Endothelial cell of umbilical vein (primary cell): ENCODE measurements at regions not wholly inside any gene's neighbourhood (a gene's known extent, or its start where the extent isn't known, plus 50 kb on each side); places are given as distances from the start of the nearest gene placed in this dataset.

Experiments
- BruUV-seq: library from RNA; stranded (reverse); fragments of 400-500 nt; replicated peaks from 2 replicates; lab custom pipeline; 2021; lab: Mats Ljungman, UMichigan
- CTCF ChIA-PET: fragments of 300-600, 350-600 bp; sonication (Branson Sonifier 250); formaldehyde crosslinking; loops from one replicate; lab custom pipeline; 2021; ENCODE audit warnings: antibody characterized with exemption, inconsistent platforms; lab: Charles Lee
- POLR2A ChIA-PET: fragments of 300-600, 350-600 bp; sonication (Branson Sonifier 250); formaldehyde crosslinking; loops from one replicate; lab custom pipeline; 2021; ENCODE audit warnings: antibody characterized with exemption, inconsistent platforms; lab: Charles Lee
- DNase-seq: peaks from one replicate; pipeline ENCODE4 v3.0.0-alpha.2; 2011; ENCODE audit warnings: low read depth, low spot score
- FAIRE-seq: peaks from 2 replicates; lab custom pipeline; 2011; peaks lifted over from hg19 to GRCh38; lab: Jason Lieb, UNC
- H2AFZ ChIP-seq: 2 replicates; pipeline ENCODE4 v1.6.0; 2012; ENCODE audit warnings: low read depth, low read length, control low read depth, inconsistent platforms
- H3K27ac ChIP-seq: 2 replicates; pipeline ENCODE4 v1.5.1; 2011; ENCODE audit warnings: low read depth, mild to moderate bottlenecking, control low read depth, low read length, moderate library complexity; ENCODE audit not compliant: insufficient read depth
- H3K27me3 ChIP-seq, 2 experiments: 2 replicates each; pipeline versions ENCODE4 v1.6.0 to v1.6.1; 2011; ENCODE audit warnings: low read length in 2 of 2, mixed read lengths in 1 of 2; ENCODE audit not compliant: control insufficient read depth in 2 of 2, insufficient read depth in 2 of 2
- H3K36me3 ChIP-seq, 2 experiments: 2 replicates in 1 of 2; 3 replicates in 1 of 2; pipeline ENCODE4 v1.5.1; 2011; ENCODE audit warnings: low read length in 2 of 2, mild to moderate bottlenecking in 1 of 2, moderate library complexity in 1 of 2; ENCODE audit not compliant: control insufficient read depth in 2 of 2, insufficient read depth in 2 of 2; ENCODE audit errors: extremely low read depth in 1 of 2
- H3K4me1 ChIP-seq: 3 replicates; pipeline ENCODE4 v1.5.1; 2011; ENCODE audit warnings: mild to moderate bottlenecking, low read length; ENCODE audit not compliant: control insufficient read depth, insufficient read depth; ENCODE audit errors: extremely low read depth
- H3K4me2 ChIP-seq: 2 replicates; pipeline ENCODE4 v1.6.1; 2011; ENCODE audit warnings: low read length, control low read depth, mixed read lengths; ENCODE audit not compliant: insufficient read depth
- H3K4me3 ChIP-seq, 3 experiments: fragments of 200-600 bp in 1 of 3; sonication (generic), shearing (Covaris generic) in 1 of 3; replicated peaks in 1 of 3; 2 replicates each; pipeline ENCODE4 v1.5.1; 2011 to 2016; ENCODE audit warnings: control low read depth in 3 of 3, low read length in 3 of 3, mild to moderate bottlenecking in 2 of 3, inconsistent platforms in 1 of 3, low read depth in 1 of 3, moderate library complexity in 1 of 3; ENCODE audit not compliant: insufficient read depth in 1 of 3
- H3K79me2 ChIP-seq: 2 replicates; pipeline ENCODE4 v1.6.0; 2012; ENCODE audit warnings: low read length, inconsistent platforms; ENCODE audit not compliant: control insufficient read depth, insufficient read depth
- H3K9ac ChIP-seq: replicated peaks from 2 replicates; pipeline ENCODE3; 2011; ENCODE audit warnings: low read length, control low read depth; ENCODE audit not compliant: insufficient read depth; ENCODE audit errors: extremely low read depth
- H3K9me1 ChIP-seq: replicated peaks from 3 replicates; pipeline ENCODE4 v1.6.0; 2011; ENCODE audit warnings: mild to moderate bottlenecking, low read length; ENCODE audit not compliant: control insufficient read depth, insufficient read depth; ENCODE audit errors: extremely low read depth
- H3K9me3 ChIP-seq: replicated peaks from 2 replicates; pipeline ENCODE4 v1.5.1; 2012; ENCODE audit warnings: low read length, inconsistent platforms; ENCODE audit not compliant: control insufficient read depth, insufficient read depth
- H4K20me1 ChIP-seq: replicated peaks from 2 replicates; pipeline ENCODE3; 2011; ENCODE audit warnings: mild to moderate bottlenecking, low read length; ENCODE audit not compliant: control insufficient read depth, insufficient read depth; ENCODE audit errors: extremely low read depth
- CTCF ChIP-seq, 2 donors: IDR thresholded peaks; 1 replicate in 1 of 2; 2 replicates in 1 of 2; pipeline ENCODE4 v1.5.1; 2011; ENCODE audit warnings: low read length in 2 of 2, mild to moderate bottlenecking in 2 of 2, moderate library complexity in 2 of 2, control low read depth in 1 of 2, inconsistent platforms in 1 of 2, low read depth in 1 of 2; ENCODE audit not compliant: insufficient read depth in 1 of 2; ENCODE audit errors: extremely low read depth in 1 of 2
- EZH2 ChIP-seq: IDR thresholded peaks from 2 replicates; pipeline ENCODE4 v1.6.1; 2012; ENCODE audit warnings: borderline replicate concordance, low read depth, mild to moderate bottlenecking, moderate library complexity, low read length, inconsistent platforms; ENCODE audit not compliant: severe bottlenecking
- FOS ChIP-seq: IDR thresholded peaks from 2 replicates; pipeline ENCODE4 v1.6.1; 2011; ENCODE audit warnings: mild to moderate bottlenecking, low read length, moderate library complexity, borderline replicate concordance; ENCODE audit not compliant: insufficient read depth
- GATA2 ChIP-seq: IDR thresholded peaks from 2 replicates; pipeline ENCODE4 v1.7.0; 2011; ENCODE audit warnings: low read depth, mild to moderate bottlenecking, moderate library complexity, mixed read lengths, low read length; ENCODE audit not compliant: insufficient read length, insufficient read depth
- JUN ChIP-seq: IDR thresholded peaks from 2 replicates; pipeline ENCODE4 v1.6.1; 2011; ENCODE audit warnings: borderline replicate concordance, low read depth; ENCODE audit not compliant: insufficient read length, insufficient read depth
- MYC ChIP-seq: IDR thresholded peaks from one replicate; pipeline ENCODE4 v1.6.1; 2011; ENCODE audit warnings: mild to moderate bottlenecking, low read depth, low read length
- POLR2A ChIP-seq: IDR thresholded peaks from 2 replicates; pipeline ENCODE4 v1.6.1; 2012; ENCODE audit warnings: low read depth, mild to moderate bottlenecking, control low read depth, low read length
- POLR2AphosphoS5 ChIP-seq: IDR thresholded peaks from 2 replicates; pipeline ENCODE4 v1.6.1; 2012; ENCODE audit warnings: low read depth, mild to moderate bottlenecking, control low read depth, low read length, moderate library complexity; ENCODE audit not compliant: insufficient read depth
- dilution Hi-C: fragments of 300-500 bp; cut with MboI; formaldehyde crosslinking; loops from one replicate; pipeline ENCODE4 v1.15.0; 2019; ENCODE audit warnings: low sequenced_read_pairs; ENCODE audit not compliant: extremely low pct_ligation_motif_present
- intact Hi-C: fragments of 100-400 bp; cut with micrococcal nuclease; formaldehyde crosslinking; loops from one replicate; pipeline ENCODE4 v1.10.0; 2022
- TF ChIP-seq, protein P1 (sequence below): IDR thresholded peaks from 2 replicates; pipeline ENCODE4 v1.6.1; 2011; ENCODE audit not compliant: insufficient read depth, insufficient read length

DNA sequence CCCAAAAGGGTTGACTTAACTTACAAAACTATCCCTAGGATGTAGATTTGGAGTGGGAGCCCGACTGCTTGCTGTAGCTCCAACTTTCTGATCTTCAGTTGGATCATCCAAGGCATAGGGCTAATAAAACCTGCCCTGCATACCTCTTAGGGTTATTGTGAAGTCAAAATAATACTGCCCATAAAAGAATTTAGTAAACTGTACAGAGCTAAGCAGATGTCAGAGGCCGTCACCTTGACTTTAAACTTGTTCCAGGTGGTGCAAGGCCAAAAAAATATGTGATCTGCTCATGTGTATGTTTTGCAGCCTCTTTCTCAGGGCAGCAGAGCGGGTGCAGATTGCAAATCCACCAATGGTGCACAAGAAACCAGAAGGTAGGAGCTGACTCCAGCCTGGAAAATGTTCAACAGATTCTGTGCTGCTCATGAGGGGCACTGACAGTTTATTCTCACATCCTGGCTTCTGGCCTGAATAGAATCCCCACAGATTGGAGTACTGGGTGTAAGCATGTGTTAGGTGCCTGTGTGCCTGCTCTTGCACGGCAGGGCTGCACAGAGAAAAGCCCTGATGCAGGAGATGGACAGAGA is 180.7 kb downstream of the MAP2K4 start:
- CTCF ChIA-PET = no interaction called here
- Histone ChIP-seq H3K36me3 (no peaks in the 10 kb centered on the region), H3K27ac (no peak overlapping the region), H3K4me1 (no peaks in the 10 kb centered on the region), H3K79me2 (no peaks in the 10 kb centered on the region), H3K9me3 (no peaks in the 10 kb centered on the region), H3K9me1 (no peaks in the 10 kb centered on the region), H4K20me1 (no peaks in the 10 kb centered on the region), H3K27me3 (no peaks in the 10 kb centered on the region), H3K4me2 (no peak overlapping the region), H3K4me3 (no peak overlapping the region), H3K9ac (no peak overlapping the region), H2AFZ (no peak overlapping the region)
- BruUV-seq = no TSS peak
- DNase-seq (no peak), FAIRE-seq (no peak)
- TF ChIP-seq CTCF (IDR thresholded peaks at IDR 0.05; ENCODE audit: extremely low read depth in 1 of 2, insufficient read depth in 1 of 2, low read depth in 1 of 2, low read length in 2 of 2) (no peak), GATA2 (no peak), JUN (no peak), FOS (no peak), POLR2AphosphoS5 (no peak), POLR2A (no peak), EZH2 (no peak), MYC (no peak)
- TF ChIP-seq, protein P1, sequence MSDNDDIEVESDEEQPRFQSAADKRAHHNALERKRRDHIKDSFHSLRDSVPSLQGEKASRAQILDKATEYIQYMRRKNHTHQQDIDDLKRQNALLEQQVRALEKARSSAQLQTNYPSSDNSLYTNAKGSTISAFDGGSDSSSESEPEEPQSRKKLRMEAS = no peak
- dilution Hi-C loops = no loop called here
- POLR2A ChIA-PET = no interaction called here
- intact Hi-C loops = no loop called here
